ENCODE measurements at regions not wholly inside any gene's neighbourhood (a gene's known extent, or its start where the extent isn't known, plus 50 kb on each side); places are given as distances from the start of the nearest gene placed in this dataset.

GRCh38 chr4:34010751-34011519 is 2233.4 kb downstream of the ARAP2 start:
- DNase-seq = no peak

GRCh38 chr4:34035225-34035624 is 2209.1 kb downstream of the ARAP2 start:
- no peak for DNase-seq

GRCh38 chr4:34037280-34037679 is 2207.0 kb downstream of the ARAP2 start:
- DNase-seq = no peak

- no peak for DNase-seq
Measured at GRCh38 chr4:34039766-34040165, 2204.5 kb downstream of the ARAP2 start.

GRCh38 chr4:34043131-34043530 is 2201.2 kb downstream of the ARAP2 start:
- no peak for DNase-seq

GRCh38 chr4:34046580-34046979 is 2197.7 kb downstream of the ARAP2 start:
- no peak for DNase-seq

GRCh38 chr4:34047363-34047762 is 2197.0 kb downstream of the ARAP2 start:
- DNase-seq = no peak

GRCh38 chr4:34066126-34066525 is 2178.2 kb downstream of the ARAP2 start:
- no peak for DNase-seq

GRCh38 chr4:34091451-34091850 is 2152.9 kb downstream of the ARAP2 start:
- DNase-seq = no peak

- no peak for DNase-seq
Measured at GRCh38 chr4:34094114-34094513, 2150.2 kb downstream of the ARAP2 start.

- no peak for DNase-seq
Measured at GRCh38 chr4:34105311-34105710, 2139.0 kb downstream of the ARAP2 start.

- DNase-seq = no peak
Measured at GRCh38 chr4:34108391-34108790, 2135.9 kb downstream of the ARAP2 start.

- no peak for DNase-seq
Measured at GRCh38 chr4:34112573-34112972, 2131.7 kb downstream of the ARAP2 start.

GRCh38 chr4:34138385-34138784 is 2105.9 kb downstream of the ARAP2 start:
- DNase-seq = no peak

GRCh38 chr4:34139346-34139745 is 2105.0 kb downstream of the ARAP2 start:
- no peak for DNase-seq

GRCh38 chr4:34148322-34148908 is 2095.9 kb downstream of the ARAP2 start:
- no peak for DNase-seq

GRCh38 chr4:34157547-34157946 is 2086.8 kb downstream of the ARAP2 start:
- DNase-seq = no peak

GRCh38 chr4:34158878-34159277 is 2085.4 kb downstream of the ARAP2 start:
- DNase-seq = no peak

GRCh38 chr4:34170946-34171345 is 2073.4 kb downstream of the ARAP2 start:
- no peak for DNase-seq

- no peak for DNase-seq
Measured at GRCh38 chr4:34176609-34177008, 2067.7 kb downstream of the ARAP2 start.

- DNase-seq = no peak
Measured at GRCh38 chr4:34178476-34178875, 2065.8 kb downstream of the ARAP2 start.

- DNase-seq = no peak
Measured at GRCh38 chr4:34181311-34181841, 2062.9 kb downstream of the ARAP2 start.

GRCh38 chr4:34181891-34182290 is 2062.4 kb downstream of the ARAP2 start:
- no peak for DNase-seq

GRCh38 chr4:34182306-34182705 is 2062.0 kb downstream of the ARAP2 start:
- DNase-seq = no peak

- no peak for DNase-seq
Measured at GRCh38 chr4:34183926-34184325, 2060.4 kb downstream of the ARAP2 start.

Measured in NCI-H2029 treated with DMSO at 0.1 percent for 48 hours (cell line).